CD14-positive monocyte (primary cell): ENCODE measurements at regions not wholly inside any gene's neighbourhood (a gene's known extent, or its start where the extent isn't known, plus 50 kb on each side); places are given as distances from the start of the nearest gene placed in this dataset.
"Not testable (repeated sequence)": the region's sequence is repeated elsewhere in the genome, so short reads cannot be mapped to it uniquely, and the experiment has no call there.

Experiments used
- DNase-seq, 3 donors: peaks; one replicate each; pipeline ENCODE4 v3.0.0-alpha.2; 2011 to 2022
- H2AFZ ChIP-seq: 2 replicates; pipeline ENCODE4 v1.6.0; 2012; ENCODE audit warnings: mild to moderate bottlenecking, low read depth, low read length, inconsistent platforms; ENCODE audit not compliant: insufficient read depth, poor library complexity, severe bottlenecking
- H3K27ac ChIP-seq, 2 donors: 1 replicate in 1 of 2; 2 replicates in 1 of 2; pipeline ENCODE4 v1.5.1; 2012 to 2013; ENCODE audit warnings: low read length in 2 of 2, control low read depth in 1 of 2, inconsistent platforms in 1 of 2, low read depth in 1 of 2, mild to moderate bottlenecking in 1 of 2
- H3K27me3 ChIP-seq, 2 donors: one replicate each; pipeline versions ENCODE4 v1.6.0 to v1.6.1; 2011 to 2013; ENCODE audit warnings: low read length in 2 of 2; ENCODE audit not compliant: control insufficient read depth in 2 of 2, insufficient read depth in 2 of 2
- H3K36me3 ChIP-seq, 2 donors: replicated peaks in 1 of 2; 1 replicate in 1 of 2; 2 replicates in 1 of 2; pipeline versions ENCODE4 v1.5.1 to v1.6.1; 2012 to 2013; ENCODE audit warnings: low read length in 2 of 2, control low read depth in 1 of 2, inconsistent platforms in 1 of 2, mild to moderate bottlenecking in 1 of 2; ENCODE audit not compliant: insufficient read depth in 2 of 2, control insufficient read depth in 1 of 2
- H3K4me1 ChIP-seq, 2 donors: 1 replicate in 1 of 2; 2 replicates in 1 of 2; pipeline versions ENCODE4 v1.5.1 to v1.6.1; 2012 to 2013; ENCODE audit warnings: low read length in 2 of 2, control low read depth in 1 of 2, inconsistent platforms in 1 of 2, mild to moderate bottlenecking in 1 of 2, moderate library complexity in 1 of 2; ENCODE audit not compliant: insufficient read depth in 2 of 2, control insufficient read depth in 1 of 2
- H3K4me2 ChIP-seq: replicated peaks from 2 replicates; pipeline ENCODE3; 2012; ENCODE audit warnings: low read length, moderate library complexity, mild to moderate bottlenecking; ENCODE audit not compliant: poor library complexity, severe bottlenecking; ENCODE audit errors: extremely low read depth
- H3K4me3 ChIP-seq, 3 experiments: fragments of 200-600 bp in 1 of 3; sonication (generic) in 1 of 3; replicated peaks in 1 of 3; 1 replicate in 2 of 3; 2 replicates in 1 of 3; pipeline ENCODE4 v1.5.1; 2011 to 2013; ENCODE audit warnings: low read length in 3 of 3, mild to moderate bottlenecking in 3 of 3, control low read depth in 2 of 3, low read depth in 2 of 3, inconsistent platforms in 1 of 3, moderate library complexity in 1 of 3
- H3K79me2 ChIP-seq: 2 replicates; pipeline ENCODE4 v1.6.0; 2012; ENCODE audit warnings: mild to moderate bottlenecking, control low read depth, inconsistent platforms, low read length, moderate library complexity; ENCODE audit not compliant: insufficient read depth
- H3K9ac ChIP-seq: 2 replicates; pipeline ENCODE4 v1.6.0; 2017; ENCODE audit warnings: low read length, mild to moderate bottlenecking; ENCODE audit not compliant: insufficient read depth, poor library complexity, severe bottlenecking
- H3K9me3 ChIP-seq, 2 donors: replicated peaks in 1 of 2; 1 replicate in 1 of 2; 2 replicates in 1 of 2; pipeline versions ENCODE4 v1.5.1 to v1.6.1; 2012 to 2013; ENCODE audit warnings: low read length in 2 of 2, control low read depth in 1 of 2; ENCODE audit not compliant: control insufficient read depth in 1 of 2, insufficient read depth in 1 of 2
- H4K20me1 ChIP-seq: 2 replicates; pipeline ENCODE4 v1.6.0; 2012; ENCODE audit warnings: mild to moderate bottlenecking, low read length, control low read depth, moderate library complexity; ENCODE audit not compliant: insufficient read depth
- H3K27ac Mint-ChIP-seq, 7 donors: one replicate each; pipeline ENCODE4 v1.8.0; 2020; ENCODE audit warnings: mild to moderate bottlenecking in 7 of 7, mixed read lengths in 7 of 7, moderate library complexity in 6 of 7, inconsistent platforms in 2 of 7
- H3K27me3 Mint-ChIP-seq, 3 donors: one replicate each; pipeline ENCODE4 v1.8.0; 2021 to 2022; ENCODE audit warnings: low read depth in 3 of 3, mild to moderate bottlenecking in 3 of 3, mixed read lengths in 3 of 3, moderate library complexity in 3 of 3, inconsistent platforms in 1 of 3
- H3K36me3 Mint-ChIP-seq, 2 donors: one replicate each; pipeline ENCODE4 v1.8.0; 2020; ENCODE audit warnings: mixed read lengths in 2 of 2, inconsistent platforms in 1 of 2, mild to moderate bottlenecking in 1 of 2
- H3K4me1 Mint-ChIP-seq: one replicate; pipeline ENCODE4 v1.8.0; 2020; ENCODE audit warnings: mild to moderate bottlenecking, mixed read lengths
- H3K4me3 Mint-ChIP-seq, 2 donors: one replicate each; pipeline ENCODE4 v1.8.0; 2020; ENCODE audit warnings: mild to moderate bottlenecking in 2 of 2, mixed read lengths in 2 of 2, moderate library complexity in 1 of 2
- H3K9me3 Mint-ChIP-seq, 7 donors: one replicate each; pipeline ENCODE4 v1.8.0; 2020 to 2022; ENCODE audit warnings: mixed read lengths in 7 of 7, mild to moderate bottlenecking in 6 of 7, moderate library complexity in 6 of 7, inconsistent platforms in 2 of 7
- CTCF ChIP-seq: fragments of 200-600 bp; IDR thresholded peaks from one replicate; pipeline ENCODE4 v1.8.0; 2022; ENCODE audit warnings: antibody characterized with exemption, mild to moderate bottlenecking
- WGBS: methylation state at CpG from one replicate; pipeline ENCODE4 v1.1.5; 2013; ENCODE audit warnings: missing lambda C conversion rate; ENCODE audit not compliant: insufficient coverage; 5-methylcytosine and 5-hydroxymethylcytosine counted together
- intact Hi-C, 2 donors: fragments of 100-400 bp; cut with micrococcal nuclease; formaldehyde crosslinking; loops; one replicate each; pipeline versions ENCODE4 v1.15.0 to v1.15.1; 2023

GRCh38 chr7:52735656-52736055 is 299.8 kb upstream of the POM121L12 start:
- Mint-ChIP-seq H3K27me3 (no peaks in the 10 kb centered on the region), H3K36me3 (no peaks in the 10 kb centered on the region), H3K4me3 (no peak overlapping the region), H3K27ac (no peak overlapping the region), H3K4me1 (no peaks in the 10 kb centered on the region), H3K9me3 (peaks cover 3 to 18% (median 8%) of the 10 kb centered on the region in 7 donors)
- H3K27me3 ChIP-seq, result no peaks in the 10 kb centered on the region
- H3K4me3 ChIP-seq, result no peak overlapping the region
- H3K9ac ChIP-seq, result no peak overlapping the region
- no peaks in the 10 kb centered on the region for H3K36me3 ChIP-seq
- no peak overlapping the region for H3K27ac ChIP-seq
- intact Hi-C loops, result no loop called here
- H3K9me3 ChIP-seq, result peaks cover 14 to 19% of the 10 kb centered on the region in 2 donors
- 85% methylated on average over 3 of the region's 4 CpGs for WGBS
- H3K79me2 ChIP-seq, result no peaks in the 10 kb centered on the region
- no peaks in the 10 kb centered on the region for H3K4me1 ChIP-seq
- no peak for TF ChIP-seq CTCF
- no peak overlapping the region for H2AFZ ChIP-seq
- H4K20me1 ChIP-seq, result no peaks in the 10 kb centered on the region
- DNase-seq, result no peak
- H3K4me2 ChIP-seq, result no peak overlapping the region

GRCh38 chr7:52728683-52729082 is 306.8 kb upstream of the POM121L12 start:
- H3K4me3 Mint-ChIP-seq, H3K27ac Mint-ChIP-seq, H3K4me3 ChIP-seq, DNase-seq, H3K27ac ChIP-seq, H3K36me3 Mint-ChIP-seq, H3K9me3 Mint-ChIP-seq, H3K9ac ChIP-seq, H3K4me2 ChIP-seq, H3K4me1 ChIP-seq, H3K4me1 Mint-ChIP-seq, H2AFZ ChIP-seq, H4K20me1 ChIP-seq, H3K27me3 ChIP-seq, H3K79me2 ChIP-seq, H3K36me3 ChIP-seq, H3K27me3 Mint-ChIP-seq, intact Hi-C loops: not testable (repeated sequence)
- peaks cover 11 to 14% of the 10 kb centered on the region in 2 donors for H3K9me3 ChIP-seq
- WGBS, result no CpG with 5 or more reads among the region's 5 CpGs
